ENCODE measurements at regions not wholly inside any gene's neighbourhood (a gene's known extent, or its start where the extent isn't known, plus 50 kb on each side); places are given as distances from the start of the nearest gene placed in this dataset.
"Not testable (repeated sequence)": the region's sequence is repeated elsewhere in the genome, so short reads cannot be mapped to it uniquely, and the experiment has no call there.

GRCh38 chr14:37785298-37785697 lies 189.9 kb downstream of the TTC6 start:
- not testable (repeated sequence) for DNase-seq (ENCODE audit: low spot score)

- not testable (repeated sequence) for DNase-seq (ENCODE audit: low spot score)
These were observed 190.7 kb downstream of the TTC6 start for GRCh38 chr14:37786114-37786625.

- no peak for DNase-seq (ENCODE audit: low spot score)
These were observed 192.6 kb downstream of the TTC6 start for GRCh38 chr14:37787879-37788494.

GRCh38 chr14:37791384-37792036 lies 196.1 kb downstream of the TTC6 start:
- no peak for DNase-seq (ENCODE audit: low spot score)

- no peak for DNase-seq (ENCODE audit: low spot score)
These were observed 196.7 kb downstream of the TTC6 start for GRCh38 chr14:37792124-37792523.

- no peak for DNase-seq (ENCODE audit: low spot score)
These were observed 201.4 kb downstream of the TTC6 start for GRCh38 chr14:37796703-37797416.

- no peak for DNase-seq (ENCODE audit: low spot score)
These were observed 202.2 kb downstream of the TTC6 start for GRCh38 chr14:37797675-37798074.

GRCh38 chr14:37807722-37808121 lies 212.3 kb downstream of the TTC6 start:
- DNase-seq (ENCODE audit: low spot score), result no peak

GRCh38 chr14:37810094-37810801 lies 214.8 kb downstream of the TTC6 start:
- DNase-seq (ENCODE audit: low spot score), result no peak

GRCh38 chr14:37813732-37814131 lies 218.3 kb downstream of the TTC6 start:
- DNase-seq (ENCODE audit: low spot score), result no peak

GRCh38 chr14:37816135-37816534 lies 220.7 kb downstream of the TTC6 start:
- no peak for DNase-seq (ENCODE audit: low spot score)

- no peak for DNase-seq (ENCODE audit: low spot score)
These were observed 221.4 kb downstream of the TTC6 start for GRCh38 chr14:37816743-37817295.

- peak; percentile 7 for DNase-seq (ENCODE audit: low spot score)
These were observed 224.0 kb downstream of the TTC6 start for GRCh38 chr14:37819155-37820015.

- not testable (repeated sequence) for DNase-seq (ENCODE audit: low spot score)
These were observed 225.4 kb downstream of the TTC6 start for GRCh38 chr14:37820810-37821209.

- no peak for DNase-seq (ENCODE audit: low spot score)
These were observed 229.7 kb downstream of the TTC6 start for GRCh38 chr14:37824939-37825712.

- DNase-seq (ENCODE audit: low spot score), result no peak
These were observed 231.4 kb downstream of the TTC6 start for GRCh38 chr14:37826869-37827268.

- no peak for DNase-seq (ENCODE audit: low spot score)
These were observed 234.8 kb downstream of the TTC6 start for GRCh38 chr14:37830271-37830670.

- DNase-seq (ENCODE audit: low spot score), result no peak
These were observed 238.8 kb downstream of the TTC6 start for GRCh38 chr14:37834275-37834674.

- DNase-seq (ENCODE audit: low spot score), result not testable (repeated sequence)
These were observed 243.3 kb downstream of the TTC6 start for GRCh38 chr14:37838778-37839177.

- DNase-seq (ENCODE audit: low spot score), result not testable (repeated sequence)
These were observed 245.6 kb downstream of the TTC6 start for GRCh38 chr14:37841039-37841438.

Measured in AG08396 (cell line).